HCT116 (cell line): ENCODE measurements at regions not wholly inside any gene's neighbourhood (a gene's known extent, or its start where the extent isn't known, plus 50 kb on each side); places are given as distances from the start of the nearest gene placed in this dataset.

Source experiments
- CTCF ChIP-seq, 3 experiments: fragments of 200-600 bp in 1 of 3; sonication (generic) in 1 of 3; IDR thresholded peaks in 2 of 3; conservative IDR thresholded peaks in 1 of 3; 2 replicates each; pipeline ENCODE4 v1.5.1; 2012 to 2017; ENCODE audit warnings: low read depth in 2 of 3, low read length in 2 of 3, antibody characterized with exemption in 1 of 3, borderline replicate concordance in 1 of 3, control low read depth in 1 of 3, mild to moderate bottlenecking in 1 of 3, mixed read lengths in 1 of 3, mixed run types in 1 of 3, moderate library complexity in 1 of 3; ENCODE audit not compliant: insufficient read depth in 1 of 3
- EZH2 ChIP-seq: fragments of 200-600 bp; sonication (generic); IDR thresholded peaks from 2 replicates; pipeline ENCODE4 v1.6.1; 2017; ENCODE audit warnings: antibody characterized with exemption, mixed run types
- EZH2phosphoT487 ChIP-seq: fragments of 200-600 bp; IDR thresholded peaks from 2 replicates; pipeline ENCODE4 v1.6.1; 2018; ENCODE audit warnings: antibody characterized with exemption, borderline replicate concordance
- POLR2A ChIP-seq: IDR thresholded peaks from 2 replicates; pipeline ENCODE4 v1.7.0; 2011; ENCODE audit warnings: borderline replicate concordance; ENCODE audit not compliant: insufficient read depth, insufficient read length; ENCODE audit errors: extremely low read depth
- RAD21 ChIP-seq: IDR thresholded peaks from 2 replicates; pipeline ENCODE4 v1.6.1; 2012; ENCODE audit warnings: low read depth, mild to moderate bottlenecking

GRCh38 chr5:124865603-124866354 is 119.3 kb upstream of the ZNF608 start:
- TF ChIP-seq POLR2A (no peak), CTCF (IDR thresholded peaks at IDR 0.05 in 2 of 3, conservative IDR thresholded peaks at IDR 0.05 in 1 of 3; ENCODE audit: borderline replicate concordance in 1 of 3, insufficient read depth in 1 of 3, low read depth in 2 of 3, low read length in 2 of 3) (no peak), EZH2phosphoT487 (no peak), RAD21 (no peak), EZH2 (no peak)
